ENCODE measurements at regions not wholly inside any gene's neighbourhood (a gene's known extent, or its start where the extent isn't known, plus 50 kb on each side); places are given as distances from the start of the nearest gene placed in this dataset.

DNA sequence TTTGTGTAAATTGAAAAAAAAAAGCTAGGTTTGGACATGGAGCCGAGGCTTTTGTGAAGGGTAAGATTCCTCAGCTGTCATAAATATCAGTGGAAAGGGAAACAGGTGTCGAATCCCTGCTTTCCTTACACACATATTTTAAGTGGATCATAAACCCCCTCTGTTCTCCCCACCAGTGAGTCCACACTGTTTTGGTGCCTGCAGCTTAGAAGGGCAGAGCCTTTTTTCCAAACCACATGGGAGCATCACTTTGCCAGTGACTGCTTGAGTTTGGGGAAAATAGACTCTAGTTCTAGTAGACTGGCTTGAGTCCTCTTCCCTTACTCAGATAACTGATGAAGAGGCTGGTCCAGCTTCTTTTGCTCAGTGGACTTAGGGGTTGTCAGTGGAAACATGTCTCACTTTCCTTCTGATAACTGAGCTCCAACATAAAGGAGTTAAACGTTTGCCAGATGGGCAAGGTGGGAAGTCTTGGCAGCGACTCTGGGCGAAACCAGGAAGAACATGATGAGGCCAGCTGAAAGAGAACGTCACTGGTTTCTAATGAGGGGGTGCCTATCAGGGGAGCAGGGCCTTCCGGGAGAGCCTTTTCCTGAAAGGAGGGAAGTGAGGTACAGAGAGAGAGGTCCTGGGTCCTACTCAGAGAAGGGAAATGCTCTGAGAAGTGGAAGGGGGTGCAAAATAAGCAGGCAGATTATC lies 168.1 kb upstream of the PARP11 start:
- no peaks in the 10 kb centered on the region for H3K4me1 ChIP-seq
- peaks cover 42% of the 10 kb centered on the region for H3K27me3 ChIP-seq (ENCODE audit: low read depth)
- H3K27ac ChIP-seq (replicated peaks) = no peak overlapping the region
- no peak overlapping the region for H3K4me3 ChIP-seq
- H3K9me3 ChIP-seq (replicated peaks) = no peaks in the 10 kb centered on the region
- no peaks in the 10 kb centered on the region for H3K36me3 ChIP-seq
- intact Hi-C loops (cut with micrococcal nuclease) = no loop called here
- DNase-seq = no peak
- TF ChIP-seq, protein P1, sequence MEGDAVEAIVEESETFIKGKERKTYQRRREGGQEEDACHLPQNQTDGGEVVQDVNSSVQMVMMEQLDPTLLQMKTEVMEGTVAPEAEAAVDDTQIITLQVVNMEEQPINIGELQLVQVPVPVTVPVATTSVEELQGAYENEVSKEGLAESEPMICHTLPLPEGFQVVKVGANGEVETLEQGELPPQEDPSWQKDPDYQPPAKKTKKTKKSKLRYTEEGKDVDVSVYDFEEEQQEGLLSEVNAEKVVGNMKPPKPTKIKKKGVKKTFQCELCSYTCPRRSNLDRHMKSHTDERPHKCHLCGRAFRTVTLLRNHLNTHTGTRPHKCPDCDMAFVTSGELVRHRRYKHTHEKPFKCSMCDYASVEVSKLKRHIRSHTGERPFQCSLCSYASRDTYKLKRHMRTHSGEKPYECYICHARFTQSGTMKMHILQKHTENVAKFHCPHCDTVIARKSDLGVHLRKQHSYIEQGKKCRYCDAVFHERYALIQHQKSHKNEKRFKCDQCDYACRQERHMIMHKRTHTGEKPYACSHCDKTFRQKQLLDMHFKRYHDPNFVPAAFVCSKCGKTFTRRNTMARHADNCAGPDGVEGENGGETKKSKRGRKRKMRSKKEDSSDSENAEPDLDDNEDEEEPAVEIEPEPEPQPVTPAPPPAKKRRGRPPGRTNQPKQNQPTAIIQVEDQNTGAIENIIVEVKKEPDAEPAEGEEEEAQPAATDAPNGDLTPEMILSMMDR (IDR thresholded peaks at IDR 0.05; ENCODE audit: borderline replicate concordance) = no peak

DNA sequence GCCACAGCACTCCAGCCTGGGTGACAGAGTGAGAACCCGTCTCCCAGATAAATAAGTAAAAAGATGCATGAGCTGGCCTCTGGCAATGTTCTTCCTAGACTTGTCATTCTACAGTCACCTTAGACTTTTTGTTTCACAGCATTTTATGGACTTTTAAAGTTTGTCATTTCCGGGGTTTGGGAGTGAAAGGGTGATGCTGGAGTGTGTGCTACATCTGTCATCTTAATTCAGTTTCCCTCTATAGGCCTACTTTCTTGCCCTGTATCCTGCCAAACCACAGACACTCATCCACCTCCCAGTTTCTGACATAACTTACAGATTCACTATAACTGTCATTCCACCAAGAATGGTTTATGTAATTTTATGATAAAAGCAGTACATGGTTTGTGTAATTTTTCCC lies 166.7 kb upstream of the PARP11 start:
- no peak overlapping the region for H3K27ac ChIP-seq (replicated peaks)
- TF ChIP-seq, protein P1 (IDR thresholded peaks at IDR 0.05; ENCODE audit: borderline replicate concordance) = no peak
- intact Hi-C loops (cut with micrococcal nuclease) = loop anchor here (5.0 kb wide), 1 partner anchor 153 kb away; no protein-coding TSS in a partner anchor
- no peaks in the 10 kb centered on the region for H3K36me3 ChIP-seq
- H3K4me1 ChIP-seq = no peaks in the 10 kb centered on the region
- no peak overlapping the region for H3K4me3 ChIP-seq
- H3K27me3 ChIP-seq (ENCODE audit: low read depth) = peaks cover 31% of the 10 kb centered on the region
- DNase-seq = no peak
- H3K9me3 ChIP-seq (replicated peaks) = no peaks in the 10 kb centered on the region

DNA sequence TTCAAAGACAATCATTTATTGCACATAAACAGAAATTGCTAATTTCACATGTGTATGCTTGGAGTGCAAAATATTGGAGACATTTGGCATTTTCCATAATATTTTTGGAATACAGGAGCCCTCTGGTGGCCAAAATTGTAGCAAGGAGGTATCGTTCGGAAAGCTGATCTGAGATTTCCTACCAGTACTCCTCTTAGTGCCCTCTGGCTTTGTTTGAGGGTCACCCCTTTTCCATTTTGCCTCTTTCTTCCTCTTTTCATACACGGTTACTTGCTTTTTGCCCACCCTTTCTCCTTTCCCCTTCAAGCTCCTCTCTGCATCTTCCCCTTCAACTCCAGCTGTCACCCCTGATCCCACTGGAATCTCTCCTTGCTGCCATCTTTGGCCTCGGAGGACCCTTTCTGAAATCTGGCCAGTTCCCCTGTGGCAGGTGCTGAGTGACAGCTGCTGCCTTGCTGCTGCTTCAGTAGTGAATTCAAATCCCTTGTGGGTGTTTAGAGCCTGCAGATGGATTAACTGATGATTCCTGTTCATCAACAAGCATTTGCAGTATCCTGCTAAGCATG lies 164.6 kb upstream of the PARP11 start:
- H3K4me3 ChIP-seq = no peak overlapping the region
- H3K27ac ChIP-seq (replicated peaks) = no peak overlapping the region
- H3K27me3 ChIP-seq (ENCODE audit: low read depth) = peaks cover 17% of the 10 kb centered on the region
- DNase-seq = no peak
- no peaks in the 10 kb centered on the region for H3K36me3 ChIP-seq
- intact Hi-C loops (cut with micrococcal nuclease) = loop anchor here (5.0 kb wide), 1 partner anchor 151 kb away; no protein-coding TSS in a partner anchor
- no peaks in the 10 kb centered on the region for H3K4me1 ChIP-seq
- TF ChIP-seq, protein P1 (IDR thresholded peaks at IDR 0.05; ENCODE audit: borderline replicate concordance) = peak; percentile 79
- H3K9me3 ChIP-seq (replicated peaks) = no peaks in the 10 kb centered on the region

DNA sequence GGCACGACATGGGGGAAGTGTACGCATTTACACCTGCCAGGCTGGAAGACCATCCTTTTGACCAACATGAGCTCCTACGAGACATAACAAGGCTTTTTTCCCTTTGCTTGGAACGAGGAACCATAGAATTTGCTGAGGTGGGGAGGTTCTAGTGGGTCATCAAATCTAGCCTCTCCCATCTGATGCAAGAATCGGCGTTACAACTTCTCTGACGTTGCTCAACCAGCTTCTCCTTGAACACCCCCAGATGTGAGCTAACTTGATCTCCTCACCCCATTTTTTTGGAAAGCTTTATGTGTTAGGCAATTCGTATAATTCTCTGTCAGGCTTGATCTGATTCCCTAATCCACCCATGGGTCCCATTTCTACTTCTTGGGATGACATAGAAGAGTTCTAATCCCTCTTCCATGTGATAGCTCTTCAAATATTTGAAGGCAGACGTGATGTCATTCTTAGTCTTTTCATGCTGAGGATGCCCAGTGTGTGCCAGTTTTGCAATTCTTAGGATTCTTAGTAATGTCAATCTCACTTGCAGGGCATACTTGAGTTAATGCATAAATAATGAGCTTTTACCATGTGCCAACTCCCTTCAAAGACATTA lies 163.6 kb upstream of the PARP11 start:
- H3K27ac ChIP-seq (replicated peaks) = no peak overlapping the region
- intact Hi-C loops (cut with micrococcal nuclease) = loop anchor here (5.0 kb wide), 1 partner anchor 149 kb away; no protein-coding TSS in a partner anchor
- no peaks in the 10 kb centered on the region for H3K9me3 ChIP-seq (replicated peaks)
- H3K4me3 ChIP-seq = no peak overlapping the region
- DNase-seq = no peak
- H3K4me1 ChIP-seq = peaks cover 2% of the 10 kb centered on the region
- TF ChIP-seq, protein P1 (IDR thresholded peaks at IDR 0.05; ENCODE audit: borderline replicate concordance) = no peak
- H3K27me3 ChIP-seq (ENCODE audit: low read depth) = peaks cover 17% of the 10 kb centered on the region
- H3K36me3 ChIP-seq = no peaks in the 10 kb centered on the region

DNA sequence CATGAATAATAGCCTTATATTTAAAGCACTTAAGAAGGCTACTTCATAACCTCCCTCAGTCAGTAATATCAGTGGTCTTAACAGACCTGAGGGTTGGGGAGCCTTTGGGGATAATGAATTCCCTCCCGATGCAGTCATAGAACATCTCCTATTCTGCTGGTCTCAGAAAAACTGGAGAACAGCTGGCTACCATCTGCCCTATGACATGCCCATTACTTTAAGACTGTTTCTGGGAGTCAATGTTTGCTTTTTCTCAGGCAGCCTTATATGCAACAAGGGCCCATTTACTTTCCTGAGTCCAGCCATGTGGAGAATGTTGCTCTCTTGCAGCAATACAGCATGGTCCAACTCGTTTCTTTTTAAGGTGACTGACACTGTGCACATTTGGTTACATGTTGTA lies 161.7 kb upstream of the PARP11 start:
- Histone ChIP-seq H3K9me3 (replicated peaks) (no peaks in the 10 kb centered on the region), H3K27ac (replicated peaks) (no peak overlapping the region), H3K27me3 (ENCODE audit: low read depth) (peaks cover 13% of the 10 kb centered on the region), H3K4me1 (peaks cover 13% of the 10 kb centered on the region), H3K4me3 (no peak overlapping the region), H3K36me3 (no peaks in the 10 kb centered on the region)
- DNase-seq = no peak
- TF ChIP-seq, protein P1 (IDR thresholded peaks at IDR 0.05; ENCODE audit: borderline replicate concordance) = no peak
- intact Hi-C loops (cut with micrococcal nuclease) = loop anchor here (5.0 kb wide), 1 partner anchor 148 kb away; no protein-coding TSS in a partner anchor

Data from left ventricle myocardium inferior (tissue), 1 donor.